ENCODE measurements at regions not wholly inside any gene's neighbourhood (a gene's known extent, or its start where the extent isn't known, plus 50 kb on each side); places are given as distances from the start of the nearest gene placed in this dataset.

DNA sequence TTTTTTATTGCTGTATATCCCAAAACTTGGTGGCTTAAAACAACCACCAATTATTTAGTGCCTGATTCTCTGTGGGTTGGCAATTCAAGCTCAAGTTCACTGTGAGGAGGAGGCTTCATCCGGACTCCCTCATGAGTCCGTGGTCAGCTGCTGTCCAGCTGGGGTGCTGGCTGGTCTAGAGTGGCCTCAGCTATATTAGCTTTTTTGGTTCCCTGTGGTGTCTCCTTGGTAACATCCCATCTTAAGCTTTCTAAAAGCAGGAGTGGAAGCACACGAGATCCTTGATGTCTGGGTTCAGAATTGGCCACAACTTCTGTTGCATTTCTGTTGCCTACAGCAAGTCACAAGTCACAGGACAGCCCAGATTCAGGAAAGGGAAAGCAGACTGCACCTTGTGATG is 536.5 kb upstream of the FZD8 start:
- Histone ChIP-seq H3K27ac (ENCODE audit: low read depth, low read length) (no peak overlapping the region), H3K27me3 (ENCODE audit: insufficient read depth, low read length) (no peaks in the 10 kb centered on the region), H3K4me2 (ENCODE audit: low read length) (no peak overlapping the region), H3K36me3 (ENCODE audit: insufficient read depth, low read length) (no peaks in the 10 kb centered on the region), H3K4me3 (ENCODE audit: insufficient read depth, low read depth, low read length) (no peak overlapping the region), H4K20me1 (ENCODE audit: insufficient read depth, low read length) (no peaks in the 10 kb centered on the region), H2AFZ (ENCODE audit: low read depth, low read length) (no peak overlapping the region), H3K4me1 (ENCODE audit: insufficient read depth, low read length) (peaks cover under 1% of the 10 kb centered on the region), H3K9ac (ENCODE audit: low read length) (no peak overlapping the region), H3K9me3 (ENCODE audit: insufficient read depth, low read depth, low read length) (no peaks in the 10 kb centered on the region), H3K79me2 (ENCODE audit: insufficient read depth, low read length) (no peaks in the 10 kb centered on the region)
- FAIRE-seq (no peak), DNase-seq (ENCODE audit: low read depth) (no peak)
- Mint-ChIP-seq H3K27ac (ENCODE audit: unreplicated experiment) (no peak overlapping the region), H3K4me3 (ENCODE audit: unreplicated experiment) (no peak overlapping the region), H3K4me1 (ENCODE audit: low read depth, unreplicated experiment) (peaks cover 16% of the 10 kb centered on the region), H3K27me3 (ENCODE audit: low read depth, unreplicated experiment) (no peaks in the 10 kb centered on the region), H3K9me3 (ENCODE audit: unreplicated experiment) (peaks cover 4% of the 10 kb centered on the region), H3K36me3 (ENCODE audit: low read depth, unreplicated experiment) (no peaks in the 10 kb centered on the region)
- TF ChIP-seq, protein P1, sequence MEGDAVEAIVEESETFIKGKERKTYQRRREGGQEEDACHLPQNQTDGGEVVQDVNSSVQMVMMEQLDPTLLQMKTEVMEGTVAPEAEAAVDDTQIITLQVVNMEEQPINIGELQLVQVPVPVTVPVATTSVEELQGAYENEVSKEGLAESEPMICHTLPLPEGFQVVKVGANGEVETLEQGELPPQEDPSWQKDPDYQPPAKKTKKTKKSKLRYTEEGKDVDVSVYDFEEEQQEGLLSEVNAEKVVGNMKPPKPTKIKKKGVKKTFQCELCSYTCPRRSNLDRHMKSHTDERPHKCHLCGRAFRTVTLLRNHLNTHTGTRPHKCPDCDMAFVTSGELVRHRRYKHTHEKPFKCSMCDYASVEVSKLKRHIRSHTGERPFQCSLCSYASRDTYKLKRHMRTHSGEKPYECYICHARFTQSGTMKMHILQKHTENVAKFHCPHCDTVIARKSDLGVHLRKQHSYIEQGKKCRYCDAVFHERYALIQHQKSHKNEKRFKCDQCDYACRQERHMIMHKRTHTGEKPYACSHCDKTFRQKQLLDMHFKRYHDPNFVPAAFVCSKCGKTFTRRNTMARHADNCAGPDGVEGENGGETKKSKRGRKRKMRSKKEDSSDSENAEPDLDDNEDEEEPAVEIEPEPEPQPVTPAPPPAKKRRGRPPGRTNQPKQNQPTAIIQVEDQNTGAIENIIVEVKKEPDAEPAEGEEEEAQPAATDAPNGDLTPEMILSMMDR (IDR thresholded peaks at IDR 0.05; ENCODE audit: insufficient read depth, low read depth, low read length): no peak
- TF ChIP-seq EZH2 (IDR thresholded peaks at IDR 0.05; ENCODE audit: insufficient read depth, low read length): no peak

DNA sequence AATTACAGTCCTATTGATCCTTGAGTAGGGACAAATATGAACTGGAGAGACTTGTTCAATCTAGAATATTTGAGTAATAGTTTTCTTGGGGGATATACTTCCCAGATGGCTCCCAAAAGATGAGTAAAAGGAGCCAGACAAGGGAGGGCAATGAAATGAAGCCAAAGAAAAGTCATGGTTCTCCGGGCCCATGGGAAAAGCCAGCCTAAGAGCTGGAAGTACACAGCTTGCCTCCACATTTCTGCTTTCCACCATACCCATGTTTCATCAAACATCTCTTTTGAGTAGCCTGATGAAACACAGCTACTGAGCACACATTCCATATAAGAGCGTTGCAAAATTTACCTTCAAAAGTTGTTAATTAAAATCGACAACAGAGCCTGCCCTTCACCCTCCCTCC is 535.0 kb upstream of the FZD8 start:
- Histone ChIP-seq H3K4me2 (ENCODE audit: low read length) (no peak overlapping the region), H4K20me1 (ENCODE audit: insufficient read depth, low read length) (no peaks in the 10 kb centered on the region), H3K36me3 (ENCODE audit: insufficient read depth, low read length) (no peaks in the 10 kb centered on the region), H3K4me3 (ENCODE audit: insufficient read depth, low read depth, low read length) (no peak overlapping the region), H3K9me3 (ENCODE audit: insufficient read depth, low read depth, low read length) (no peaks in the 10 kb centered on the region), H3K27ac (ENCODE audit: low read depth, low read length) (no peak overlapping the region), H3K27me3 (ENCODE audit: insufficient read depth, low read length) (no peaks in the 10 kb centered on the region), H2AFZ (ENCODE audit: low read depth, low read length) (no peak overlapping the region), H3K4me1 (ENCODE audit: insufficient read depth, low read length) (peaks cover 16% of the 10 kb centered on the region), H3K79me2 (ENCODE audit: insufficient read depth, low read length) (no peaks in the 10 kb centered on the region), H3K9ac (ENCODE audit: low read length) (no peak overlapping the region)
- no peak for TF ChIP-seq EZH2 (IDR thresholded peaks at IDR 0.05; ENCODE audit: insufficient read depth, low read length)
- TF ChIP-seq, protein P1 (IDR thresholded peaks at IDR 0.05; ENCODE audit: insufficient read depth, low read depth, low read length): no peak
- H3K9me3 Mint-ChIP-seq (ENCODE audit: unreplicated experiment): peaks cover 4% of the 10 kb centered on the region
- peaks cover 14% of the 10 kb centered on the region for H3K4me1 Mint-ChIP-seq (ENCODE audit: low read depth, unreplicated experiment)
- FAIRE-seq (no peak), DNase-seq (ENCODE audit: low read depth) (no peak)
- no peak overlapping the region for H3K27ac Mint-ChIP-seq (ENCODE audit: unreplicated experiment)
- H3K4me3 Mint-ChIP-seq (ENCODE audit: unreplicated experiment): no peak overlapping the region
- H3K36me3 Mint-ChIP-seq (ENCODE audit: low read depth, unreplicated experiment): no peaks in the 10 kb centered on the region
- H3K27me3 Mint-ChIP-seq (ENCODE audit: low read depth, unreplicated experiment): no peaks in the 10 kb centered on the region

DNA sequence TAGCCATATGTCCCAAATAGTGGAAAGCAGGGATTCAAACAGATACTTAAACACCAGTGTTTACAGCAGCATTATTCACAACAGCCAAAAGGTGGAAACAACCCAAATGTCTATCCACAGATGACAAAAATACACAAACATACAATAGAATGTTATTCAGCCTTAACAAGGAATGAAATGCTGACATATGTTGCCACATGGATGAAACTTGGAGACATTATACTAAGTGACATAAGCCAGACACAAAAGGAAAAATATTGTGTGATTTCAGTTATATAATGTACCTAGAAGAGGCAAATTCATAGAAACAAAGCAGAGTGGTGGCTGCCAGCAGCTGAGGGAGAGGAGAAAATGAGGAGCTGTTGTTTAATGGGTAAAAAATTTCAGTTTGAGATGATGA is 533.9 kb upstream of the FZD8 start:
- Histone ChIP-seq H3K27me3 (ENCODE audit: insufficient read depth, low read length) (no peaks in the 10 kb centered on the region), H3K9me3 (ENCODE audit: insufficient read depth, low read depth, low read length) (no peaks in the 10 kb centered on the region), H3K36me3 (ENCODE audit: insufficient read depth, low read length) (no peaks in the 10 kb centered on the region), H3K4me3 (ENCODE audit: insufficient read depth, low read depth, low read length) (no peak overlapping the region), H2AFZ (ENCODE audit: low read depth, low read length) (no peak overlapping the region), H3K4me1 (ENCODE audit: insufficient read depth, low read length) (peaks cover 23% of the 10 kb centered on the region), H4K20me1 (ENCODE audit: insufficient read depth, low read length) (no peaks in the 10 kb centered on the region), H3K9ac (ENCODE audit: low read length) (no peak overlapping the region), H3K79me2 (ENCODE audit: insufficient read depth, low read length) (no peaks in the 10 kb centered on the region), H3K4me2 (ENCODE audit: low read length) (no peak overlapping the region), H3K27ac (ENCODE audit: low read depth, low read length) (no peak overlapping the region)
- peaks cover 18% of the 10 kb centered on the region for H3K4me1 Mint-ChIP-seq (ENCODE audit: low read depth, unreplicated experiment)
- no peak overlapping the region for H3K4me3 Mint-ChIP-seq (ENCODE audit: unreplicated experiment)
- no peak overlapping the region for H3K27ac Mint-ChIP-seq (ENCODE audit: unreplicated experiment)
- H3K36me3 Mint-ChIP-seq (ENCODE audit: low read depth, unreplicated experiment): no peaks in the 10 kb centered on the region
- no peaks in the 10 kb centered on the region for H3K27me3 Mint-ChIP-seq (ENCODE audit: low read depth, unreplicated experiment)
- H3K9me3 Mint-ChIP-seq (ENCODE audit: unreplicated experiment): peaks cover 4% of the 10 kb centered on the region
- no peak for DNase-seq (ENCODE audit: low read depth)
- FAIRE-seq: no peak
- TF ChIP-seq, protein P1 (IDR thresholded peaks at IDR 0.05; ENCODE audit: insufficient read depth, low read depth, low read length): no peak
- no peak for TF ChIP-seq EZH2 (IDR thresholded peaks at IDR 0.05; ENCODE audit: insufficient read depth, low read length)

Data from astrocyte (in vitro differentiated cells and primary cell).